ENCODE measurements at regions not wholly inside any gene's neighbourhood (a gene's known extent, or its start where the extent isn't known, plus 50 kb on each side); places are given as distances from the start of the nearest gene placed in this dataset.
A peak's percentile ranks its signal among the peaks of the same experiment; 100 is the strongest.

- no peak overlapping the region for H3K4me3 ChIP-seq (replicated peaks; ENCODE audit: low read depth, low read length)
- TF ChIP-seq CTCF (IDR thresholded peaks at IDR 0.05; ENCODE audit: insufficient read depth, low read length, poor library complexity, severe bottlenecking): no peak
- H3K36me3 ChIP-seq (ENCODE audit: control insufficient read depth, insufficient read depth, low read length): no peaks in the 10 kb centered on the region
- H3K27me3 ChIP-seq (replicated peaks; ENCODE audit: control insufficient read depth, insufficient read depth, low read length): no peaks in the 10 kb centered on the region
- DNase-seq (ENCODE audit: extremely low read depth, insufficient read length): peak; percentile 20
Measured at GRCh38 chr11:88434333-88434976, 96.9 kb upstream of the CTSC start.

GRCh38 chr11:88433536-88434230 lies 96.1 kb upstream of the CTSC start:
- no peak for TF ChIP-seq CTCF (IDR thresholded peaks at IDR 0.05; ENCODE audit: insufficient read depth, low read length, poor library complexity, severe bottlenecking)
- no peak for DNase-seq (ENCODE audit: extremely low read depth, insufficient read length)
- no peaks in the 10 kb centered on the region for H3K36me3 ChIP-seq (ENCODE audit: control insufficient read depth, insufficient read depth, low read length)
- no peak overlapping the region for H3K4me3 ChIP-seq (replicated peaks; ENCODE audit: low read depth, low read length)
- H3K27me3 ChIP-seq (replicated peaks; ENCODE audit: control insufficient read depth, insufficient read depth, low read length): no peaks in the 10 kb centered on the region

- DNase-seq (ENCODE audit: extremely low read depth, insufficient read length): no peak
- Histone ChIP-seq H3K4me3 (replicated peaks; ENCODE audit: low read depth, low read length) (no peak overlapping the region), H3K27me3 (replicated peaks; ENCODE audit: control insufficient read depth, insufficient read depth, low read length) (no peaks in the 10 kb centered on the region), H3K36me3 (ENCODE audit: control insufficient read depth, insufficient read depth, low read length) (no peaks in the 10 kb centered on the region)
- no peak for TF ChIP-seq CTCF (IDR thresholded peaks at IDR 0.05; ENCODE audit: insufficient read depth, low read length, poor library complexity, severe bottlenecking)
Measured at GRCh38 chr11:88431675-88432341, 94.3 kb upstream of the CTSC start.

- no peak for TF ChIP-seq CTCF (IDR thresholded peaks at IDR 0.05; ENCODE audit: insufficient read depth, low read length, poor library complexity, severe bottlenecking)
- no peak for DNase-seq (ENCODE audit: extremely low read depth, insufficient read length)
- Histone ChIP-seq H3K27me3 (replicated peaks; ENCODE audit: control insufficient read depth, insufficient read depth, low read length) (no peaks in the 10 kb centered on the region), H3K4me3 (replicated peaks; ENCODE audit: low read depth, low read length) (no peak overlapping the region), H3K36me3 (ENCODE audit: control insufficient read depth, insufficient read depth, low read length) (no peaks in the 10 kb centered on the region)
Measured at GRCh38 chr11:88428959-88429358, 91.4 kb upstream of the CTSC start.

GRCh38 chr11:88427719-88428118 lies 90.2 kb upstream of the CTSC start:
- Histone ChIP-seq H3K4me3 (replicated peaks; ENCODE audit: low read depth, low read length) (no peak overlapping the region), H3K27me3 (replicated peaks; ENCODE audit: control insufficient read depth, insufficient read depth, low read length) (no peaks in the 10 kb centered on the region), H3K36me3 (ENCODE audit: control insufficient read depth, insufficient read depth, low read length) (no peaks in the 10 kb centered on the region)
- no peak for DNase-seq (ENCODE audit: extremely low read depth, insufficient read length)
- no peak for TF ChIP-seq CTCF (IDR thresholded peaks at IDR 0.05; ENCODE audit: insufficient read depth, low read length, poor library complexity, severe bottlenecking)
